Endothelial cell of umbilical vein (primary cell): ENCODE measurements at regions not wholly inside any gene's neighbourhood (a gene's known extent, or its start where the extent isn't known, plus 50 kb on each side); places are given as distances from the start of the nearest gene placed in this dataset.

Experiments
- EZH2 ChIP-seq: IDR thresholded peaks from 2 replicates; pipeline ENCODE4 v1.6.1; 2012; ENCODE audit warnings: borderline replicate concordance, low read depth, mild to moderate bottlenecking, moderate library complexity, low read length, inconsistent platforms; ENCODE audit not compliant: severe bottlenecking
- FOS ChIP-seq: IDR thresholded peaks from 2 replicates; pipeline ENCODE4 v1.6.1; 2011; ENCODE audit warnings: mild to moderate bottlenecking, low read length, moderate library complexity, borderline replicate concordance; ENCODE audit not compliant: insufficient read depth
- JUN ChIP-seq: IDR thresholded peaks from 2 replicates; pipeline ENCODE4 v1.6.1; 2011; ENCODE audit warnings: borderline replicate concordance, low read depth; ENCODE audit not compliant: insufficient read length, insufficient read depth
- MAX ChIP-seq: IDR thresholded peaks from 2 replicates; pipeline ENCODE4 v1.6.1; 2011; ENCODE audit not compliant: insufficient read depth, insufficient read length
- MYC ChIP-seq: IDR thresholded peaks from one replicate; pipeline ENCODE4 v1.6.1; 2011; ENCODE audit warnings: mild to moderate bottlenecking, low read depth, low read length
- POLR2A ChIP-seq: IDR thresholded peaks from 2 replicates; pipeline ENCODE4 v1.6.1; 2012; ENCODE audit warnings: low read depth, mild to moderate bottlenecking, control low read depth, low read length
- POLR2AphosphoS5 ChIP-seq: IDR thresholded peaks from 2 replicates; pipeline ENCODE4 v1.6.1; 2012; ENCODE audit warnings: low read depth, mild to moderate bottlenecking, control low read depth, low read length, moderate library complexity; ENCODE audit not compliant: insufficient read depth
- TF ChIP-seq, protein P1 (sequence below), 2 donors: IDR thresholded peaks; 1 replicate in 1 of 2; 2 replicates in 1 of 2; pipeline ENCODE4 v1.5.1; 2011; ENCODE audit warnings: low read length in 2 of 2, mild to moderate bottlenecking in 2 of 2, moderate library complexity in 2 of 2, control low read depth in 1 of 2, inconsistent platforms in 1 of 2, low read depth in 1 of 2; ENCODE audit not compliant: insufficient read depth in 1 of 2; ENCODE audit errors: extremely low read depth in 1 of 2

GRCh38 chr5:114719268-114719667 is 357.4 kb downstream of the KCNN2 start:
- TF ChIP-seq JUN (no peak), POLR2A (no peak), EZH2 (no peak), POLR2AphosphoS5 (no peak), MYC (no peak), FOS (no peak), MAX (no peak)
- TF ChIP-seq, protein P1, sequence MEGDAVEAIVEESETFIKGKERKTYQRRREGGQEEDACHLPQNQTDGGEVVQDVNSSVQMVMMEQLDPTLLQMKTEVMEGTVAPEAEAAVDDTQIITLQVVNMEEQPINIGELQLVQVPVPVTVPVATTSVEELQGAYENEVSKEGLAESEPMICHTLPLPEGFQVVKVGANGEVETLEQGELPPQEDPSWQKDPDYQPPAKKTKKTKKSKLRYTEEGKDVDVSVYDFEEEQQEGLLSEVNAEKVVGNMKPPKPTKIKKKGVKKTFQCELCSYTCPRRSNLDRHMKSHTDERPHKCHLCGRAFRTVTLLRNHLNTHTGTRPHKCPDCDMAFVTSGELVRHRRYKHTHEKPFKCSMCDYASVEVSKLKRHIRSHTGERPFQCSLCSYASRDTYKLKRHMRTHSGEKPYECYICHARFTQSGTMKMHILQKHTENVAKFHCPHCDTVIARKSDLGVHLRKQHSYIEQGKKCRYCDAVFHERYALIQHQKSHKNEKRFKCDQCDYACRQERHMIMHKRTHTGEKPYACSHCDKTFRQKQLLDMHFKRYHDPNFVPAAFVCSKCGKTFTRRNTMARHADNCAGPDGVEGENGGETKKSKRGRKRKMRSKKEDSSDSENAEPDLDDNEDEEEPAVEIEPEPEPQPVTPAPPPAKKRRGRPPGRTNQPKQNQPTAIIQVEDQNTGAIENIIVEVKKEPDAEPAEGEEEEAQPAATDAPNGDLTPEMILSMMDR (IDR thresholded peaks at IDR 0.05; ENCODE audit: extremely low read depth in 1 of 2, insufficient read depth in 1 of 2, low read depth in 1 of 2, low read length in 2 of 2), result no peak
